ENCODE measurements at regions not wholly inside any gene's neighbourhood (a gene's known extent, or its start where the extent isn't known, plus 50 kb on each side); places are given as distances from the start of the nearest gene placed in this dataset.
A peak's percentile ranks its signal among the peaks of the same experiment; 100 is the strongest.

- no peak for DNase-seq
Measured at GRCh38 chr17:77720946-77721845, 237.3 kb upstream of the TNRC6C start.

GRCh38 chr17:77721846-77722160, 236.7 kb upstream of the TNRC6C start:
- DNase-seq, result no peak

DNA sequence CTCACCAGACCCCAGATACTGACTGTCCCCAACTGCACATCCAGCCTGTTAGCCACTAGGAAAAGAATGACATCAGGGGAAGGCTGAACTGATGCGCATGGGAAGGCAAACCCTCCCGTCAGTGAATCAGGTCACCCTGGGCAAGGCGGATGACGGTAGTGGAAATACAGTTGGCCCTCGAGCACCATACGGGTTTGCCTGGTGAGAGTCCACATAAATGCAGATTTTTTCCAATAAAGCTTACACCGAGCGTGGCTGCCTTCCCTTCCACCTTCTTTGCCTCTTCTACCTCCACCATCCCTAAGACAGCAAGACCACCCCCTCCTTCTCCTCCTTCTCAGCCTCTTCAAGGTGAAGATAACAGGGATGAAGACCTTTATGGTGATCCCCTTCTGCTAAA, 236.1 kb upstream of the TNRC6C start:
- DNase-seq, result no peak

GRCh38 chr17:77723071-77723908, 235.2 kb upstream of the TNRC6C start:
- DNase-seq, result no peak

DNA sequence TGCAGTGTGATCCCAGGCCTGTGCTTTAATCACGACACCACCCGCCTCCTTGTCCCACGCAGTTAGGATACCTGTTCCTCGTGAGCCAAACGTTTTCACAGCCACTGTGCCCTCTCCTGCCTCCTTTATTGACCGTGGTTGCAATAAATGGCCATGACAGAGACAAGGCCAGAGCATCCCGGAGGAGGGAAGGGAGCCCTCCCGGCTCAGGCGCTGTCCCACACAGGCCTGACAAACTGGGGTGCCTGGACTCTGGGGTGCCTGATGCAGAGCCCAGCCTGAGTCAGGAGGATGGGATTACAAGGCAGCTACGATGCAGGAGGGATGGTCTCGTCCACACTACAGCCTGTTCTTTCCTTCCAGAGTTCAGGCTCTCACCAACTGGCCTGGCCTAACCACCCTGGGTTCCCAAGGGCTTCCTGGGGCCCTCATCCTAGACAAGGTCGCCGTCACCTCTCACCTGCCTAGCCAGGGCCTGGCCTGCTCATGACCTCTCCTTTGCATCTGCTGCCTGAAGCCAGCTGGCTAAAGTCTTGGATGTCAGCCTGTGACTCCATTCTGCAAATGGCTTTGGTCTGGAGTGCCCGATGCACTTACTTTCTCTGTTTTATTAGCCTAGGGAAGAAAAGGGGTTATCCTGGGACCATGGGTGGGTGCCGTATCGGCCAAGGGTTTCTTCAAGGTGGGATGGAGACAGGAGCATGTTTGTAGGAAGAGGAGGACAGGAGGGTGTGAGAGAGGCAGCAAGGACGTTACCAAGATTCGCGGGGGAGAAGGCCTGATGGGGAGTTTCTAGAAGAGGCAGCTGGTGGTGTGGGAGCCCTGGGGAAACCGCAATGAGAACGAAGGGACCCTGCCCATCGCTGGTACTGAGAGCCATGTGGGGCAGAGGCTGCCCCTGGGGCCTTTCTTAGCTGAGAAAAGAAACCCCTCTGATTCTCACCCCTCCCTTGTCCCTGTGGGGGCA, 234.3 kb upstream of the TNRC6C start:
- DNase-seq, result no peak

GRCh38 chr17:77724876-77725615, 233.5 kb upstream of the TNRC6C start:
- DNase-seq, result no peak

- DNase-seq, result no peak
Measured at GRCh38 chr17:77725846-77726245, 232.7 kb upstream of the TNRC6C start.

DNA sequence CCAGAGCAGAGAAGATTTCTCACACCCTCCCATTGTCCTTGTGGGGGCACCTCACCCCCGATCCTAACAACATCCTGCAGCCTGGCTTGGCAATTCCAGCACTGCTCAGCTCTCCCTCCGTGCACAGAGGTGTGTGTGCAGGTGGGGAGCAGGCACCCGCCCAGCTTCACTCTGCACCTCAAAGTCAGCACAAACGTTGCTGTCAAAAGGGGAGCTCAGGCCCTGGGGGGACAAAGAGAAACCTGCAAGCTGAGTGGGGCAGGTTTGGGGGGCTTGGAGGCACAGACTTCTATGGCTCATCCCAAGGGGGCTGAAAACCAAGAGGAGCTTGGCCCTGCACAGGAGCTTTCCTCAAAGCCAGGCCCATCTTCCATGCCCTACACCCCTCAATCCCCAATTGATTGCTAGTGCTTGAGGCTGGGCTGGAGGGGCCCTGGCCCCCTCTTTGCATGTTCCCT, 231.9 kb upstream of the TNRC6C start:
- no peak for DNase-seq

DNA sequence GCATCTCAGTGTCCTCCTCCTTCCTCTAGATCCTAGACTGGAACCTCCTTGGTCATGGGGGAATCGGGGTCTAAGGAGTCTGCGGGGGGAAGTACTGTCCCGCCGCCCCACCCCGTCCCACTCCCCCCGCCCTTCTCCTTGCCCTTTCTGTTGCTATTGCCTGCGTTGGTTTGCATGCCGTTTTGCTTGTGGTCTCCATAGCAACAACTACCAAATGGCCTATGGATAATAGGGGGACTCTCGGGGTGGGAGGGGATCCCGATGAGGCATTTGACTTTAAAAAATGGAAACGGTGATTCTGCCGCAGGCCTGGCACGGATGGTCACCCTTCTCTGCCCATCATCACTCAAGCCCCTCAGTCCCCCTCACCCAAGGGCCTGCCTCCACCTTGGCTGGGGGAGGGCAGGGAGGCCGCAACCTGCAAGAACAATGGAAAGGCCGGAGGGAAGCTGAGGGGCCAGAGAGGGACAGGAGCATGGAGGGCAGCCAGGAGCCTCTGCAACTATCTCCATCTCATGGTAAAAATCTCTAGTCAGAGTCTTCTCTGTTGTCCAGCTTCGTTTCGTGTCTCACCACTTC, 231.4 kb upstream of the TNRC6C start:
- no peak for DNase-seq

- no peak for DNase-seq
Measured at GRCh38 chr17:77728474-77728795, 230.1 kb upstream of the TNRC6C start.

- DNase-seq, result no peak
Measured at GRCh38 chr17:77728871-77729270, 229.6 kb upstream of the TNRC6C start.

- DNase-seq, result no peak
Measured at GRCh38 chr17:77729587-77729986, 228.9 kb upstream of the TNRC6C start.

DNA sequence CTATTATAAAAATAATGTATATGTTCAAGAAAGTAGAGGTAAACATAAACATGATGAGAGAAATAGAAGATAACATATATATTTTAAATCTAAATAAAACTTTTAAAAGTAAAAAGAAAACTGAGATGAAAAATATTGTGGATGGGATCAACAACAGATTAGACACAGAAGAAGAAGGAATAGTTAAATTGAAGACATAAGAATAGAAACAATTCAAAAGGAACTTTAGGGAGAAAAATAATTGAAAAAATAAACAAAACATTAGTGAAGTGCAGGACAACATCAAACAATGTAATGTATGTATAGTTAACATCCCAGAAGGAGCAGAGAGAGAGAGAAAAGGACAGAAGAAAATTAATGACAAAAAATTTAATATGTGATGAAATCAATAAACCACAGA, 228.1 kb upstream of the TNRC6C start:
- DNase-seq, result no peak

- DNase-seq, result no peak
Measured at GRCh38 chr17:77733576-77734296, 224.8 kb upstream of the TNRC6C start.

DNA sequence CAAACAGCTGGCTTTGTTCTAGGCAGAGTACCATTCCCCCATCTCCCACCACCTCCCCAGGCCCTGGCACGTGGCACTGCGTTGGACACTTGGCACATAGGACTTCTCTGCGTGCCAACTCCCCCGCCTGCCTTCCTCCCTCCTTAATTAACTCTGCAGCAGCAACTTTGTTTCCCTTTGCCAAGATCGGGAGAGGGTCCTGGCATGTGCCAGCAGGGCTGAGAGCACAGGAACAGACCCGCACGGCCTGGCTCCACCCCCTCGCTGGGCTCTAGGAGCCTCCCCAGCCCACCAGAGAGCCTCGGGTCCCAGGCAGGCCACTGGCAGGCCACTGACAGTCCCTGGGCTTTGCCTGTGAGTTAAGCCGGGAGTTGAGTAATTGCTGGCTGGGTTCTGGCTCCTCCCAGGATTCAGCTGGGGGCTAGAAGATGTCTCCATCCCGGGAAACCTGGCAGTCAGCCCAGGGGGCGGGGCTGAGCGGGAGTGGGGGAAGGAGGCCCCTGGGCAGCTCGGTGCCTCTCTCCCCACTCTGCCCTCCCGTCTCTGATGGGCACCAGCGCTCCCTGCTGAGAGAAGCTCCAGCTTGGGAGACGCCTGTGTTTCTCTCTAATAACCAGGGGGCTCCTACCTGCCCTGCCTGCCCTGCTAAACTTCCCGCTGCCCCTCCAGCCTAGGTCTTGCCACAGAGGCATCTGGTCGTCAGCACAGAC, 224.0 kb upstream of the TNRC6C start:
- peak; percentile 72 for DNase-seq

GRCh38 chr17:77735081-77735565, 223.4 kb upstream of the TNRC6C start:
- peak; percentile 4 for DNase-seq

DNA sequence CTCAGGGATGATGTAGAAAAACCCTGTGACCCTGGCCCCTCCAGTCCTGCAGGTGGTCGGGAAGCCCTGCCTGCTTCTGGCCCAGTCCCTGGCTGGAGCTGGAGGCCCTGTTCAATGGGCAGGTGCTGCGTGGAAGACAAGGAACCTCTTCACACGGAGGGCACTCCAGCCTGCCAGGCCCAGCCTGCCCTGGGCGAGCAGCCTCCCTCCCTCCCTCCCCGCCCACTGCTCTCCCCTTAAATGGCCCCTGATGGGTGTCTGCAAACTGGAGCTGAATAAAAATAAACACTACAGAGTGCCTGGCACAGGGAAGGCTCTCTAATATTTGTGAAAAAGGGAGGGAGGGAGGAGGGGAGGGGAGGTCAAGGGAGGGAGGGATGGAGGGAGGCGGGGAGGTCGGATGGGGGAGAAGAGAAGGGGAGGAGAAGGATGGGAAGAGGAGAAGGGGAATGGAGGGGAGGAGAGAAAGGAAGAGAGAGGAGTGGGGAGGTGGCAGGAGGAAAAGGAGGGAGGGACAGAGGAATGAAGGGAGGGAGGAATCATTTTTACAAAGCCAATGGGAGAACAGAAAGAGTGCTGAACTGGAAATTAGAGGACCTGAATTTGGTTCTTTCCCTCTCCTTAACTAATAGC, 222.8 kb upstream of the TNRC6C start:
- no peak for DNase-seq

GRCh38 chr17:77736199-77736585, 222.3 kb upstream of the TNRC6C start:
- DNase-seq, result no peak

- DNase-seq, result no peak
Measured at GRCh38 chr17:77736721-77737120, 221.8 kb upstream of the TNRC6C start.

All from fibroblast of skin of right quadriceps (primary cell).